SK-N-MC (cell line): ENCODE measurements at regions not wholly inside any gene's neighbourhood (a gene's known extent, or its start where the extent isn't known, plus 50 kb on each side); places are given as distances from the start of the nearest gene placed in this dataset.
"Not testable (repeated sequence)": the region's sequence is repeated elsewhere in the genome, so short reads cannot be mapped to it uniquely, and the experiment has no call there.

Experiments
- DNase-seq: peaks from one replicate; pipeline ENCODE4 v3.0.0-alpha.2; 2011; ENCODE audit warnings: low read depth, low spot score
- H3K27ac ChIP-seq: fragments of 200-600 bp; sonication (generic); 2 replicates; pipeline ENCODE4 v1.5.1; 2016; ENCODE audit warnings: mixed run types
- H3K36me3 ChIP-seq: fragments of 200-600 bp; sonication (generic); 2 replicates; pipeline ENCODE4 v1.6.1; 2017; ENCODE audit warnings: antibody characterized with exemption, low read length, mixed read lengths; ENCODE audit not compliant: insufficient read depth
- H3K4me3 ChIP-seq: fragments of 200-600 bp; sonication (generic); 2 replicates; pipeline ENCODE4 v1.5.1; 2016
- H3K9ac ChIP-seq: fragments of 200-600 bp; sonication (generic); 2 replicates; pipeline ENCODE4 v1.8.0; 2017; ENCODE audit warnings: mixed run types, mixed read lengths; ENCODE audit not compliant: insufficient read length
- H3K9me3 ChIP-seq: fragments of 200-600 bp; sonication (generic); 2 replicates; pipeline ENCODE4 v1.6.1; 2017; ENCODE audit warnings: low read depth, mild to moderate bottlenecking, antibody characterized with exemption, low read length, moderate library complexity, mixed read lengths
- EZH2 ChIP-seq: fragments of 200-600 bp; sonication (generic); IDR thresholded peaks from one replicate; pipeline ENCODE4 v1.6.1; 2017; ENCODE audit warnings: antibody characterized with exemption
- FOXP2 ChIP-seq: optimal IDR thresholded peaks from 2 replicates; pipeline ENCODE3; 2011; ENCODE audit warnings: mild to moderate bottlenecking, moderate library complexity; ENCODE audit not compliant: insufficient read depth; ENCODE audit errors: extremely low read length, control extremely low read depth
- POLR2AphosphoS5 ChIP-seq: IDR thresholded peaks from 2 replicates; pipeline ENCODE4 v1.6.1; 2012; ENCODE audit warnings: mild to moderate bottlenecking, low read depth, low read length, borderline replicate concordance

DNA sequence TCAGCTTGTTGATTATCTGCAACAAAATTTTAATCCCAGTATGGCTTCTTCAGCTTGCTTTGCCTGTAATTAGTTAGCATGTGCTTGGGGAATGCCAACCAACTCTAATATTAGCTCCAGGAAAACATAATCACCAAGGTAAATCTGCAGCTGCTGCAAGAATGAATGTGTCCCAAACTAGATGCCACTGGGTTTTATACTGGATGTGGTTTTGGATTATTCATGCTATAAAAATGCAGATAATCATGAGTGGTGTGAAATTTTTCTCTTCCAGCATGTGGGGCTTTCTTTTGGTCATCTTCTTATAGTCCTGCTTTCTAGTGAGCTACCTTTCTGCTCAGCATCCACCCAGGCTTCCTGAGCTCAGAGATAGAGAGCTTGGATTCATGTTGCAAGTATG, 295.9 kb upstream of the CASK start:
- no peaks in the 10 kb centered on the region for H3K9me3 ChIP-seq
- no peaks in the 10 kb centered on the region for H3K36me3 ChIP-seq
- no peak overlapping the region for H3K27ac ChIP-seq
- H3K9ac ChIP-seq: no peak overlapping the region
- DNase-seq: no peak
- no peak overlapping the region for H3K4me3 ChIP-seq
- no peak for TF ChIP-seq EZH2
- TF ChIP-seq POLR2AphosphoS5: no peak
- TF ChIP-seq FOXP2: no peak

DNA sequence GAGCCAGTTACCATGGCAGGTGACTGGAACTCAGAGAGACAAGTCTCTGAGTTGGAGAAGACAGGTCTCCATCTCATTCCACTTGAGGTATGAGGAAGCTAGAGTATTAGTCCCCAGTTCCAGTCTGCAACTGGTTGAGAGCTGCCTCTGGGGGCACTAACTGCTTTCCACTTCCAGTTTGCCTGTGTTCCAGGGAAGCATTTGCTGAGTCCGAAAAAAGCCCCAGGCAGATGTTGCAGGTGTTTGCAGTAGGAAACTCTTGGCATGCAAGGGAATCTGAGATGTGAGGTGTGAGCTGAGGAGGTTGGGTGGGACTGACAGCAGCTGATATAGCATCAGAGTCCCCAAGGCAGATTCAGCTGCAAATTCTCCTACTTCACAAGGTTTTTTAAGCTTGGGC, 272.2 kb upstream of the CASK start:
- H3K9me3 ChIP-seq: no peaks in the 10 kb centered on the region
- H3K4me3 ChIP-seq: no peak overlapping the region
- no peaks in the 10 kb centered on the region for H3K36me3 ChIP-seq
- TF ChIP-seq POLR2AphosphoS5: no peak
- H3K9ac ChIP-seq: no peak overlapping the region
- H3K27ac ChIP-seq: no peak overlapping the region
- no peak for DNase-seq

DNA sequence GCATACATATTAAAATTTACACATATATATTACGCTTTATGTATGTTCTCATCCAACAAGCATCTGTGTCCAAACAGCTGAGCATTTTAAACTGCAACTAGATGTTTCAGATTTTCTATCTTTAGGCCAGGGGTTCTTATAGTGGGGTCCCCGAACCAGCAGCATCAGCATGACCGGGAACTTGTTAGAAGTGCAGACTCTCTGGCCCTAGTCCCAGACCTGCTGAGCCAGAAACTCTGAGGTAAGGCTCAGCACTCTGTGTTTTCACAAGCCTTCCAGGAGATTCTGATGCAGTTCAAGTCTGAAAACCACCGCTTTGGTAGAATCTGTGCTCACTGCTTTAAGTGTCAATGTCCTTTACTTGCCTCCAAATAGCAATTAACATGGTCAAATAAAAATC, 266.2 kb upstream of the CASK start:
- no peak overlapping the region for H3K27ac ChIP-seq
- H3K4me3 ChIP-seq: no peak overlapping the region
- H3K9ac ChIP-seq: no peak overlapping the region
- TF ChIP-seq POLR2AphosphoS5 (no peak), EZH2 (no peak), FOXP2 (no peak)
- H3K36me3 ChIP-seq: no peaks in the 10 kb centered on the region
- DNase-seq: no peak
- no peaks in the 10 kb centered on the region for H3K9me3 ChIP-seq

DNA sequence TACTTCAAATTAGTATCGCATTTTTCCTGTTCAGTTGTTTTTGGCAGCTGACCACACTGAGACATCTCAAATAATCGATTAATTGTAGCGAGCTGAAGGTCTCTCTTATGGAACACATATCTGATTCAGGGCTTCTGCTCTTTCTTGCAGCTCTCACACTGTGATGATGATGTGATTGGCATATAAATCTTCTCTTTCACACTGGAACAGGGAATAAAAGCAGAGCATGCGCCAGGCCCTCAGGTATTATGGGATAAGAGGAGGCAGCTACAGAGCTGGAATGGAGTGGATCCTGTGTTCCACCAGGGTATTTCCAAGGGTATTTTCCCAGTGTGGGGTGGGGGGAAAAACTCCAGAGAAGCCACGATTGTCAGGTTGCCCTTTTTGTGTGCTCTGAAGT, 265.4 kb upstream of the CASK start:
- Histone ChIP-seq H3K9ac (no peak overlapping the region), H3K4me3 (no peak overlapping the region), H3K36me3 (no peaks in the 10 kb centered on the region), H3K9me3 (no peaks in the 10 kb centered on the region), H3K27ac (no peak overlapping the region)
- no peak for TF ChIP-seq EZH2
- no peak for TF ChIP-seq FOXP2
- no peak for TF ChIP-seq POLR2AphosphoS5
- no peak for DNase-seq

DNA sequence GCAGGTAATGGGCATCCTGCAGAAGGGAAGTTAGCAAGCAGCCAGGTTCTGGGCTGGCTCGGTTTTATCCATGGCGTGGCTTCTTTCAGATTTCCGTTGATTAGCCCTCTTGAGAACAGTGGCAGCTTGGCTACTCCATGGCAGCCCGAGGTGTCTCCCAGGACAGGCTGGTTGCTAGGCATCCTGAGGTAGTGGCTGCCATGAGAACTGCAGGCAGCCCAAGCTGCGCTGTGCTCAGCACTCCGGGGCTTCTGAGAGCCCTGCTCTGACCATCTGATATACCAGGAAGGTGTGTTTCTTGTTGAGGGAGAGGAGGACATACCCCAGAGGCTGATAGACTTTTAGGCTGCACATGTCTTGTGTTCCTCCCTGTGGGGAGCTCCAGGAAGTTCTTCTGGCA, 253.4 kb upstream of the CASK start:
- Histone ChIP-seq H3K27ac (no peak overlapping the region), H3K36me3 (no peaks in the 10 kb centered on the region), H3K4me3 (no peak overlapping the region), H3K9ac (no peak overlapping the region), H3K9me3 (no peaks in the 10 kb centered on the region)
- no peak for DNase-seq
- TF ChIP-seq EZH2 (no peak), FOXP2 (no peak), POLR2AphosphoS5 (no peak)

DNA sequence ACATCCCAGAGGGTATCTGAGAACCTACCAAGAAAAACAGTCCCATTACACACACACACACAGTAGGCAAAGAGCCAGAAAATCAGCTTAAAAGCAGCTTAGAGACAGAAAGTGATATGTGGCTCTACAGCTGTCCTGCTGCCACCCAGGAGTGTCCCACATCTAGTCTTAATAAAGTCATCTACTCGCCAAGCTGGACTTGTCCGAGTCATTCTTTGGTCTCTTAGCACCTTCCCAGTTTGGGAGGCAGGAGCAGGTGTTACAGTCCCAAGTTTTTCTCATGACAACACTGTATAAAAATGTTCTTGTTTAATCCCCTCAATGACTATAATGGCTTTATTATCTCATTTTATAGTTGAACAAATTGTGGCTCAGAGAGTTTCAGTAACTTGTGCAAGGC, 252.5 kb upstream of the CASK start:
- H3K4me3 ChIP-seq: no peak overlapping the region
- no peak overlapping the region for H3K9ac ChIP-seq
- no peak for DNase-seq
- no peaks in the 10 kb centered on the region for H3K9me3 ChIP-seq
- H3K27ac ChIP-seq: no peak overlapping the region
- H3K36me3 ChIP-seq: no peaks in the 10 kb centered on the region
- TF ChIP-seq EZH2 (no peak), POLR2AphosphoS5 (no peak), FOXP2 (no peak)

DNA sequence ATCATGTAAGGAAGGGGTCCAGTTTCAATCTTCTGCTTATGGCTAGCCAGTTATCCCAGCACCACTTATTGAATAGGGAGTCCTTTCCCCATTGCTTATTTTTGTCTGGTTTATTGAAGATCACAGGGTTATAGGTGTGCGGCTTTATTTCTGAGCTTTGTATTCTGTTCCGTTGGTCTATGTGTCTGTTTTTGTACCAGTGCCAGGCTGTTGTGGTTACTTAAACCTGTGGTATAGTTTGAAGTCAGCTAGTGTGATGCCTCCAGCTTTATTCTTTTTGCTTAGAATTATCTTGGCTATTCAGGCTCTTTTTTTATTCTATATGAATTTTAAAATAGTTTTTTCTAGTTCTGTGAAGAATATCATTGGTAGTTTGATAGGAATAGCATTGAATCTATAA, 234.6 kb upstream of the CASK start:
- H3K4me3 ChIP-seq, H3K36me3 ChIP-seq, H3K9me3 ChIP-seq, H3K9ac ChIP-seq, H3K27ac ChIP-seq, DNase-seq: not testable (repeated sequence)

DNA sequence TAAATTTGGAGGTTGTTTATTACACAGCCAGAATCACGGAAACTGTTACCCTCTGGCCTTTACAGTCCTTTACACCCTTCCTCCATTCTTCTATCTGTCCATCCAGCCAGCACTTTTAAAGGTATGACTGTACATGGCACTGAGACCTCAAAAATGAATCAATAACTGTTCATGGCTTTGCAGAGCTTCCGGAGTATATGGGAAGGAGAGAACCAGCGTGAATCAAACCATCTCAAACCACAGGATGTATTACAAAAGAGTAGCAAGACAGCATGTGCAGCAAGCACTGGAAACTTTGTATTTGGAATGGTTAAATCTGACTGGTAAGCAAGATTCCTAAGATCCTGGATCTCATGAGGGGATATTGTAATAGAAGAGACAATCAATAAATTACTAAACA, 228.5 kb upstream of the CASK start:
- H3K9ac ChIP-seq: no peak overlapping the region
- H3K9me3 ChIP-seq: no peaks in the 10 kb centered on the region
- no peak overlapping the region for H3K27ac ChIP-seq
- no peak for TF ChIP-seq EZH2
- no peak for TF ChIP-seq POLR2AphosphoS5
- TF ChIP-seq FOXP2: no peak
- no peak overlapping the region for H3K4me3 ChIP-seq
- no peaks in the 10 kb centered on the region for H3K36me3 ChIP-seq
- no peak for DNase-seq

DNA sequence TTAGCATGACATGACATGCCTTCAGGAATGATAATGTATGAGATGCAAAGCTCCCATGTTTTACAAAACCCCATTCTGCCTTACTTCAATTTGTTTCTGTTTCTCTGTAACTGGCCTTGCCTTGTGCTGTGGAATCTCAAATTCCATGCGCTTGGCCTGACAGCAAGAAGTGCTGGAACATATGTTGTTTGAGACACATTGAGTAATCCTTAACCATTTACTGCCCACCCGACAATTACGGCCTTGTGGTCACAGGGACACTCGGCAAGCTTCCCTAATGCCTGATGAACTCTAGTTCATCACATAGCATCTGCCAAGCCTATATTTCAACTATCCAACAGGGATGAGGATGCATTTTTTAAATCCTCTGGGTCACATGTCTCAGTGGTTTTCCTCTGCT, 226.4 kb upstream of the CASK start:
- Histone ChIP-seq H3K9ac (no peak overlapping the region), H3K36me3 (no peaks in the 10 kb centered on the region), H3K4me3 (no peak overlapping the region), H3K27ac (no peak overlapping the region), H3K9me3 (no peaks in the 10 kb centered on the region)
- DNase-seq: no peak
- TF ChIP-seq FOXP2 (no peak), POLR2AphosphoS5 (no peak)

DNA sequence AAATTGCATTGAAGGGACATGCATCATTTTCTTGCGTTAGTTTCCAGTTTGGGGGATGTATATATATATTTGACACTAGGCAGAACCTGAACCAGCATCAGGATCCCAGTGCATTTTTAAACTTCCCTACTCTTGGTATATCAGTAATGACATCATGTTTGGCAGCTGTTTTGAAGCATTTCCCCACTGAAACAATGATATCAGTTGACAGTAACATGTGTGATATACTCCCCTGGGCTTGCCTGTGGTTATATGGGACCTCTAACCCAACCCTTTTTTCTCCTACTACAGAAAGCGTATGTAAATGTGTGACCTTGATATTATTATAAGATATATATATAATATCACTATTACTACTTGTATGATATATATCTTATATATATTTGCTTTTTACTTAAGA, 225.9 kb upstream of the CASK start:
- H3K4me3 ChIP-seq: no peak overlapping the region
- no peaks in the 10 kb centered on the region for H3K36me3 ChIP-seq
- H3K9me3 ChIP-seq: no peaks in the 10 kb centered on the region
- DNase-seq: no peak
- no peak overlapping the region for H3K27ac ChIP-seq
- H3K9ac ChIP-seq: no peak overlapping the region
- no peak for TF ChIP-seq FOXP2
- no peak for TF ChIP-seq POLR2AphosphoS5
- TF ChIP-seq EZH2: no peak
